OCI-LY7 (cell line): ENCODE measurements at regions not wholly inside any gene's neighbourhood (a gene's known extent, or its start where the extent isn't known, plus 50 kb on each side); places are given as distances from the start of the nearest gene placed in this dataset.

Experiments used
- BruUV-seq: library from RNA; stranded (reverse); fragments of 400-500 nt; replicated peaks from 2 replicates; lab custom pipeline; 2021; lab: Mats Ljungman, UMichigan
- CTCF ChIA-PET: fragments of 300-600 bp; sonication (Branson Sonifier 250); formaldehyde crosslinking; loops from one replicate; lab custom pipeline; 2022; ENCODE audit warnings: antibody characterized with exemption; ENCODE audit not compliant: unreplicated experiment; lab: Charles Lee
- POLR2A ChIA-PET: fragments of 300-600 bp; sonication (Branson Sonifier 250); formaldehyde crosslinking; loops from one replicate; lab custom pipeline; 2022; ENCODE audit warnings: antibody characterized with exemption; lab: Charles Lee
- DNase-seq: peaks from one replicate; pipeline ENCODE4 v3.0.0-alpha.2; 2015; ENCODE audit warnings: low spot score
- H2AFZ ChIP-seq: fragments of 200-600 bp; sonication (generic), shearing (Covaris generic); 2 replicates; pipeline ENCODE4 v1.6.1; 2014; ENCODE audit warnings: mild to moderate bottlenecking, antibody characterized with exemption, low read length, moderate library complexity
- H3K27ac ChIP-seq: fragments of 200-600 bp; sonication (generic); 2 replicates; pipeline ENCODE4 v1.5.1; 2014; ENCODE audit warnings: mixed run types, low read depth, mild to moderate bottlenecking, moderate library complexity, low read length, inconsistent platforms; ENCODE audit not compliant: poor library complexity, severe bottlenecking
- H3K36me3 ChIP-seq: fragments of 200-600 bp; sonication (generic); 2 replicates; pipeline ENCODE4 v1.6.1; 2014; ENCODE audit warnings: mild to moderate bottlenecking, antibody characterized with exemption, low read length, moderate library complexity, mixed read lengths; ENCODE audit not compliant: insufficient read depth
- H3K4me1 ChIP-seq: fragments of 200-600 bp; sonication (generic); 2 replicates; pipeline ENCODE4 v1.5.1; 2014; ENCODE audit warnings: mild to moderate bottlenecking, low read length; ENCODE audit not compliant: insufficient read depth, poor library complexity, severe bottlenecking
- H3K4me2 ChIP-seq: fragments of 200-600 bp; sonication (generic); 2 replicates; pipeline ENCODE4 v1.6.1; 2014; ENCODE audit warnings: mild to moderate bottlenecking, low read length
- H3K4me3 ChIP-seq: fragments of 200-600 bp; sonication (generic); 2 replicates; pipeline ENCODE4 v1.5.1; 2014; ENCODE audit warnings: mild to moderate bottlenecking, low read depth, low read length; ENCODE audit not compliant: poor library complexity, severe bottlenecking
- H3K79me2 ChIP-seq: fragments of 200-600 bp; sonication (generic); 2 replicates; pipeline ENCODE4 v1.6.1; 2016; ENCODE audit warnings: low read depth, mild to moderate bottlenecking, low read length, moderate library complexity, mixed read lengths; ENCODE audit not compliant: insufficient read depth
- H3K9me2 ChIP-seq: fragments of 200-600 bp; sonication (generic); 2 replicates; pipeline ENCODE4 v1.6.1; 2016; ENCODE audit warnings: mild to moderate bottlenecking, low read length, mixed read lengths; ENCODE audit not compliant: insufficient read depth
- H3K9me3 ChIP-seq: fragments of 200-600 bp; sonication (generic); 2 replicates; pipeline ENCODE4 v1.6.1; 2014; ENCODE audit warnings: mild to moderate bottlenecking, mixed run types, low read length, mixed read lengths
- H4K20me1 ChIP-seq: fragments of 200-600 bp; sonication (generic); 2 replicates; pipeline ENCODE4 v1.6.1; 2014; ENCODE audit warnings: mild to moderate bottlenecking, antibody characterized with exemption, low read length, moderate library complexity, mixed read lengths; ENCODE audit not compliant: insufficient read depth
- EZH2phosphoT487 ChIP-seq: fragments of 200-600 bp; sonication (generic); IDR thresholded peaks from 2 replicates; pipeline ENCODE4 v1.6.1; 2018; ENCODE audit warnings: low read depth, borderline replicate concordance, mild to moderate bottlenecking, mixed run types, antibody characterized with exemption, low read length, moderate library complexity, mixed read lengths
- intact Hi-C: fragments of 100-400 bp; cut with micrococcal nuclease; formaldehyde crosslinking; loops from one replicate; pipeline ENCODE4 v1.10.0; 2022; ENCODE audit not compliant: unreplicated experiment
- TF ChIP-seq, protein P1 (sequence below): fragments of 200-600 bp; sonication (generic); conservative IDR thresholded peaks from 2 replicates; pipeline ENCODE4 v1.5.1; 2014; ENCODE audit warnings: mild to moderate bottlenecking, antibody characterized with exemption, low read length, moderate library complexity, mixed read lengths

DNA sequence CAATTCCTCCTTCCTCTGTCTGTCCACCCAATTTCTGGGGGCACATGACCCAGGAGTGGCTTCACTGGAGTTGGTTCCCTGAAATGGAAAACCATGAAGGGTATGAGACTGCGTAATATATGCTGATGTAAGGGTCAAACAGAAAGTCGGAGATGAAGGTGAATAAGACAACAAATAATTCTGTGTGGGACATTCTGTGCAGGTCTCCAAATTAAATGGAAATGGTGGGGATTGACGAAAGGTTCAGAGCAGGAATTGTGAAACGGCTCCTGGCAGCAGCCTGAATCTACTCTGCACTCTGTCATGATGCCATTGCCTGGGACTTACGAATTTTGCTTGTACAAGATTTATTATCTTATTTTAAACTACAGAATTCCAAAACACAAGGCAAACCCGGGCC is 174.8 kb upstream of the RORA start:
- Histone ChIP-seq H4K20me1 (no peaks in the 10 kb centered on the region), H3K4me3 (no peak overlapping the region), H3K4me2 (no peak overlapping the region), H3K36me3 (no peaks in the 10 kb centered on the region), H2AFZ (no peak overlapping the region), H3K4me1 (no peaks in the 10 kb centered on the region), H3K9me3 (no peaks in the 10 kb centered on the region), H3K27ac (no peak overlapping the region), H3K9me2 (no peaks in the 10 kb centered on the region), H3K79me2 (no peaks in the 10 kb centered on the region)
- TF ChIP-seq, protein P1, sequence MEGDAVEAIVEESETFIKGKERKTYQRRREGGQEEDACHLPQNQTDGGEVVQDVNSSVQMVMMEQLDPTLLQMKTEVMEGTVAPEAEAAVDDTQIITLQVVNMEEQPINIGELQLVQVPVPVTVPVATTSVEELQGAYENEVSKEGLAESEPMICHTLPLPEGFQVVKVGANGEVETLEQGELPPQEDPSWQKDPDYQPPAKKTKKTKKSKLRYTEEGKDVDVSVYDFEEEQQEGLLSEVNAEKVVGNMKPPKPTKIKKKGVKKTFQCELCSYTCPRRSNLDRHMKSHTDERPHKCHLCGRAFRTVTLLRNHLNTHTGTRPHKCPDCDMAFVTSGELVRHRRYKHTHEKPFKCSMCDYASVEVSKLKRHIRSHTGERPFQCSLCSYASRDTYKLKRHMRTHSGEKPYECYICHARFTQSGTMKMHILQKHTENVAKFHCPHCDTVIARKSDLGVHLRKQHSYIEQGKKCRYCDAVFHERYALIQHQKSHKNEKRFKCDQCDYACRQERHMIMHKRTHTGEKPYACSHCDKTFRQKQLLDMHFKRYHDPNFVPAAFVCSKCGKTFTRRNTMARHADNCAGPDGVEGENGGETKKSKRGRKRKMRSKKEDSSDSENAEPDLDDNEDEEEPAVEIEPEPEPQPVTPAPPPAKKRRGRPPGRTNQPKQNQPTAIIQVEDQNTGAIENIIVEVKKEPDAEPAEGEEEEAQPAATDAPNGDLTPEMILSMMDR = no peak
- no peak for TF ChIP-seq EZH2phosphoT487
- DNase-seq = no peak
- BruUV-seq = no TSS peak
- CTCF ChIA-PET = no interaction called here
- intact Hi-C loops = no loop called here
- POLR2A ChIA-PET = no interaction called here

DNA sequence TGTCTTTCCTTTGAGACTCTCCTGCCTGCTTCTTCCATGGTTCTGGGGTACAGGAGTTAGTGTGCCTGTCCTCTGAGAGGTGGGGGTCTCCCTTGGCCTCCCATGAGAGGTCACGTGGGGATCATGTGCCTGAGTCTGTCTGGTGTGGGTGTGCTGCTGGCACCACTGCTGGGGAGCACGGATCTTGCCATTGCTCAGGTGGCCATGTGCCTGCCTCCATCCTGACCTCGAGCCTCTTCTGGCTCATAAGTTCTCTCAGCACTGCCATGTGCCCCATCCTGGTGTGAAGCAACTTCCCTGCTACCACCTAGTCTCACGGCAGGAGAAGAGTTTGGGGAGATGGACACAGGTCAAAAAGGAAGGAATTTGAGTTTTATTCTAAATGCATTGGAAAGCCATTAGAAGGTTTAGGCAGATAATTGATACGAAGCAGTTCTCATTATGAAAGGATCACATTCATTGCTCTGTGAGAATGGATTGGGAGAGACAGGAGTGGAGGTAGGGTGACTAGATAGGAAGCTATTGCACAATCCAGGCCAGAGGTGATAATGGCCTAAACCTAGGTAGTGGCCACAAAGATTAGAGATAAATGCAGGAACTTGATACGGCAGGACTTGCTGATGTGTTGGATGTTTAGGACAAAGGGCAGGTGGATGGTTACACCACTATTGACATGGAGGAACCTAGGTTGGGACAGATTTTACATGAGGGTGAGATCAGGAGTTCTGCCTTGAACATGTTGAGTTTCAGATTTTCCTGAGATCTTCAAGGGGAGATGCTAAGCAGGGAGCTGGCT is 173.0 kb upstream of the RORA start:
- BruUV-seq = no TSS peak
- CTCF ChIA-PET = no interaction called here
- no peaks in the 10 kb centered on the region for H3K36me3 ChIP-seq
- DNase-seq = no peak
- H3K9me3 ChIP-seq = no peaks in the 10 kb centered on the region
- H3K79me2 ChIP-seq = no peaks in the 10 kb centered on the region
- no peak overlapping the region for H3K4me2 ChIP-seq
- H4K20me1 ChIP-seq = no peaks in the 10 kb centered on the region
- no peaks in the 10 kb centered on the region for H3K4me1 ChIP-seq
- no peak for TF ChIP-seq EZH2phosphoT487
- TF ChIP-seq, protein P1 = no peak
- no peaks in the 10 kb centered on the region for H3K9me2 ChIP-seq
- H3K27ac ChIP-seq = no peak overlapping the region
- no peak overlapping the region for H2AFZ ChIP-seq
- intact Hi-C loops = no loop called here
- H3K4me3 ChIP-seq = no peak overlapping the region
- POLR2A ChIA-PET = no interaction called here

DNA sequence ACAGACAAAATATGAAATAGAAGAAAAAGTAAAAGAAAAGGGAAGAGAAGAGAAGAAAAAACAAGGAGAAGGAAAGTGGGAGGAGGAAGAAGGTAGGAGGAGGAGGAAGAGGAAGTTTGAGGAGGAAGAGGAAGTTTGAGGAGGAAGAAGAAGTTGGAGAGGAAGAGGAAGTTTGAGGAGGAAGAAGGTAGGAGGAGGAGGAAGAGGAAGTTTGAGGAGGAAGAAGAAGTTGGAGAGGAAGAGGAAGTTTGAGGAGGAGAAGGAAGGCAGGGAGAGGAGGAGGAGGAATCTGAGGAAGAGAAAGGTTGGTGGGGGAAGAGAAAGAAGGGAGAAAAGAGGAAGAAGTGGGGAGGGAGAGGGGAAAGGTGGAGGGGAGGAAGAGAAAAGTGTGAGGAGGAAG is 169.2 kb upstream of the RORA start:
- no TSS peak for BruUV-seq
- TF ChIP-seq EZH2phosphoT487 = no peak
- TF ChIP-seq, protein P1 = no peak

More for the DNA sequence above, 169.2 kb upstream of the RORA start:
- no peak overlapping the region for H3K4me3 ChIP-seq
- DNase-seq = no peak
- no peaks in the 10 kb centered on the region for H3K9me3 ChIP-seq
- H3K4me2 ChIP-seq = no peak overlapping the region
- no peak overlapping the region for H3K27ac ChIP-seq
- no peak overlapping the region for H2AFZ ChIP-seq
- H3K9me2 ChIP-seq = no peaks in the 10 kb centered on the region
- no peaks in the 10 kb centered on the region for H3K36me3 ChIP-seq
- POLR2A ChIA-PET = no interaction called here
- intact Hi-C loops = no loop called here
- H4K20me1 ChIP-seq = no peaks in the 10 kb centered on the region
- no peaks in the 10 kb centered on the region for H3K4me1 ChIP-seq
- no peaks in the 10 kb centered on the region for H3K79me2 ChIP-seq
- CTCF ChIA-PET = no interaction called here
